Esophagus squamous epithelium (tissue), 5 donors: ENCODE measurements at regions not wholly inside any gene's neighbourhood (a gene's known extent, or its start where the extent isn't known, plus 50 kb on each side); places are given as distances from the start of the nearest gene placed in this dataset.

Experiments
- DNase-seq: peaks from one replicate; lab custom pipeline; 2025; lab: John Stamatoyannopoulos, UW
- H3K27ac ChIP-seq, 4 donors: fragments of 200-600 bp; sonication (generic); one replicate each; pipeline ENCODE4 v1.5.1; 2016 to 2019; ENCODE audit warnings: mild to moderate bottlenecking in 1 of 4
- H3K27me3 ChIP-seq, 4 donors: fragments of 200-600 bp; sonication (generic); 1 replicate in 3 of 4; 2 replicates in 1 of 4; pipeline versions ENCODE4 v1.5.1 to v1.6.0; 2017 to 2021; ENCODE audit warnings: antibody characterized with exemption in 1 of 4
- H3K36me3 ChIP-seq, 3 donors: fragments of 200-600 bp; sonication (generic); one replicate each; pipeline ENCODE4 v1.5.1; 2016 to 2019
- H3K4me1 ChIP-seq, 3 donors: fragments of 200-600 bp; sonication (generic); one replicate each; pipeline ENCODE4 v1.5.1; 2017 to 2019
- H3K4me3 ChIP-seq, 4 donors: fragments of 200-600 bp; sonication (generic); 1 replicate in 3 of 4; 2 replicates in 1 of 4; pipeline ENCODE4 v1.5.1; 2016 to 2019; ENCODE audit warnings: mild to moderate bottlenecking in 2 of 4, moderate library complexity in 1 of 4
- H3K9me3 ChIP-seq, 3 donors: fragments of 200-600 bp; sonication (generic); one replicate each; pipeline ENCODE4 v1.5.1; 2016 to 2019
- CTCF ChIP-seq, 6 experiments: fragments of 450-650 bp in 4 of 6; fragments of 200-600 bp in 2 of 6; sonication (generic) in 2 of 6; IDR thresholded peaks; one replicate each; pipeline ENCODE4 v1.5.1; 2016 to 2019; ENCODE audit warnings: antibody characterized with exemption in 6 of 6, mild to moderate bottlenecking in 4 of 6, moderate library complexity in 4 of 6
- POLR2A ChIP-seq, 4 donors: fragments of 450-650 bp; IDR thresholded peaks; one replicate each; pipeline ENCODE4 v1.6.1; 2017; ENCODE audit warnings: antibody characterized with exemption in 4 of 4, mild to moderate bottlenecking in 4 of 4, moderate library complexity in 3 of 4
- WGBS, 2 donors: methylation state at CpG; one replicate each; pipeline ENCODE4 v1.1.5; 2018; 5-methylcytosine and 5-hydroxymethylcytosine counted together
- intact Hi-C: fragments of 100-400 bp; cut with DNase I; formaldehyde crosslinking; loops from one replicate; pipeline ENCODE4 v1.15.0; 2022
- donor health status: DM: yes; HTN: yes; CAD: no.

- H3K4me3 ChIP-seq: no peak overlapping the region
- no peaks in the 10 kb centered on the region for H3K4me1 ChIP-seq
- no peak for TF ChIP-seq CTCF (IDR thresholded peaks at IDR 0.05)
- TF ChIP-seq POLR2A (IDR thresholded peaks at IDR 0.05): no peak
- no peaks in the 10 kb centered on the region for H3K36me3 ChIP-seq
- no peak overlapping the region for H3K27ac ChIP-seq
- 49 to 68% methylated on average over 3 of the region's 3 CpGs for WGBS, 2 donors
- no peaks in the 10 kb centered on the region for H3K9me3 ChIP-seq
- intact Hi-C loops: no loop called here
- H3K27me3 ChIP-seq: no peaks in the 10 kb centered on the region
- DNase-seq: no peak
Observed at GRCh38 chr3:30400926-30401325, 205.5 kb upstream of the TGFBR2 start.

GRCh38 chr3:30401971-30402370 lies 204.4 kb upstream of the TGFBR2 start:
- intact Hi-C loops: no loop called here
- Histone ChIP-seq H3K27ac (no peak overlapping the region), H3K4me1 (no peaks in the 10 kb centered on the region), H3K36me3 (no peaks in the 10 kb centered on the region), H3K4me3 (no peak overlapping the region), H3K9me3 (no peaks in the 10 kb centered on the region), H3K27me3 (no peaks in the 10 kb centered on the region)
- TF ChIP-seq POLR2A (IDR thresholded peaks at IDR 0.05) (no peak), CTCF (IDR thresholded peaks at IDR 0.05) (no peak)
- no peak for DNase-seq

GRCh38 chr3:30407651-30408050 lies 198.8 kb upstream of the TGFBR2 start:
- no peak for DNase-seq
- Histone ChIP-seq H3K4me1 (no peaks in the 10 kb centered on the region), H3K27me3 (no peaks in the 10 kb centered on the region), H3K4me3 (no peak overlapping the region), H3K9me3 (no peaks in the 10 kb centered on the region), H3K27ac (no peak overlapping the region), H3K36me3 (no peaks in the 10 kb centered on the region)
- TF ChIP-seq POLR2A (IDR thresholded peaks at IDR 0.05) (no peak), CTCF (IDR thresholded peaks at IDR 0.05) (no peak)
- 89 to 97% methylated on average over 2 of the region's 2 CpGs for WGBS, 2 donors
- intact Hi-C loops: no loop called here

- Histone ChIP-seq H3K4me1 (no peaks in the 10 kb centered on the region), H3K27ac (no peak overlapping the region), H3K4me3 (no peak overlapping the region), H3K9me3 (no peaks in the 10 kb centered on the region), H3K27me3 (no peaks in the 10 kb centered on the region), H3K36me3 (no peaks in the 10 kb centered on the region)
- intact Hi-C loops: no loop called here
- WGBS, 2 donors: 58 to 73% methylated on average over 2 of the region's 2 CpGs
- no peak for DNase-seq
- TF ChIP-seq POLR2A (IDR thresholded peaks at IDR 0.05) (no peak), CTCF (IDR thresholded peaks at IDR 0.05) (peak in 1 of 6 experiments; percentile 21)
Observed at GRCh38 chr3:30408105-30408557, 198.3 kb upstream of the TGFBR2 start.

GRCh38 chr3:30418443-30418842 lies 188.0 kb upstream of the TGFBR2 start:
- no peak for TF ChIP-seq CTCF (IDR thresholded peaks at IDR 0.05)
- TF ChIP-seq POLR2A (IDR thresholded peaks at IDR 0.05): no peak
- no peaks in the 10 kb centered on the region for H3K27me3 ChIP-seq
- H3K36me3 ChIP-seq: no peaks in the 10 kb centered on the region
- no peak overlapping the region for H3K4me3 ChIP-seq
- 82 to 100% methylated on average over 1 of the region's 1 CpG for WGBS, 2 donors
- no peaks in the 10 kb centered on the region for H3K9me3 ChIP-seq
- H3K4me1 ChIP-seq: no peaks in the 10 kb centered on the region
- DNase-seq: no peak
- intact Hi-C loops: no loop called here
- no peak overlapping the region for H3K27ac ChIP-seq
